ENCODE measurements at regions not wholly inside any gene's neighbourhood (a gene's known extent, or its start where the extent isn't known, plus 50 kb on each side); places are given as distances from the start of the nearest gene placed in this dataset.

DNA sequence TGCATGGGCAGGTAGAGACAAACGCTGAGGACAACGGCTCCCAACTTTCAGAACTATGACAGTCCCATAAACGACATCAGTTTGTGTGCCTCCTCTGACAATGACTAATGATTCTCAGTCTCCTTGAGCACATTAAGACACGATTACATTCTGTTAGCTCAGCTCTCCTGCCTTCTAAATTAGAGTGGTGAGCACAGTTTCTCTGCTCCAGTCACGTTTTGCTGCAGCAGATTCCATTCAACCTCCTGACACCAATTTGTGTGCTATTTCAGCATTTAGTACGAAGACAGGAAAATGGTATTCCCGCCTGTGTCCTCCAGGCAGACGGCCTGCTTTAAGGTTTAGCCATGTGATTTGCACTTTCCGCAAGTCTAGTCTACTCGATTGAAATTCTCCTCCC, 458.4 kb upstream of the CFAP20DC start:
- TF ChIP-seq, protein P1, sequence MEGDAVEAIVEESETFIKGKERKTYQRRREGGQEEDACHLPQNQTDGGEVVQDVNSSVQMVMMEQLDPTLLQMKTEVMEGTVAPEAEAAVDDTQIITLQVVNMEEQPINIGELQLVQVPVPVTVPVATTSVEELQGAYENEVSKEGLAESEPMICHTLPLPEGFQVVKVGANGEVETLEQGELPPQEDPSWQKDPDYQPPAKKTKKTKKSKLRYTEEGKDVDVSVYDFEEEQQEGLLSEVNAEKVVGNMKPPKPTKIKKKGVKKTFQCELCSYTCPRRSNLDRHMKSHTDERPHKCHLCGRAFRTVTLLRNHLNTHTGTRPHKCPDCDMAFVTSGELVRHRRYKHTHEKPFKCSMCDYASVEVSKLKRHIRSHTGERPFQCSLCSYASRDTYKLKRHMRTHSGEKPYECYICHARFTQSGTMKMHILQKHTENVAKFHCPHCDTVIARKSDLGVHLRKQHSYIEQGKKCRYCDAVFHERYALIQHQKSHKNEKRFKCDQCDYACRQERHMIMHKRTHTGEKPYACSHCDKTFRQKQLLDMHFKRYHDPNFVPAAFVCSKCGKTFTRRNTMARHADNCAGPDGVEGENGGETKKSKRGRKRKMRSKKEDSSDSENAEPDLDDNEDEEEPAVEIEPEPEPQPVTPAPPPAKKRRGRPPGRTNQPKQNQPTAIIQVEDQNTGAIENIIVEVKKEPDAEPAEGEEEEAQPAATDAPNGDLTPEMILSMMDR (IDR thresholded peaks at IDR 0.05; ENCODE audit: insufficient read depth, low read depth, low read length) = no peak
- TF ChIP-seq EZH2 (IDR thresholded peaks at IDR 0.05; ENCODE audit: insufficient read depth, low read length) = no peak
